SK-N-SH (cell line): ENCODE measurements at regions not wholly inside any gene's neighbourhood (a gene's known extent, or its start where the extent isn't known, plus 50 kb on each side); places are given as distances from the start of the nearest gene placed in this dataset.

Source experiments
- POLR2AphosphoS5 ChIP-seq: IDR thresholded peaks from 2 replicates; pipeline ENCODE4 v1.6.1; 2012; ENCODE audit warnings: low read depth, low read length
- TF ChIP-seq, protein P1 (sequence below): fragments of 200-600 bp; sonication (generic); IDR thresholded peaks from 2 replicates; pipeline ENCODE4 v1.6.1; 2017; ENCODE audit warnings: antibody characterized with exemption, mild to moderate bottlenecking, moderate library complexity

DNA sequence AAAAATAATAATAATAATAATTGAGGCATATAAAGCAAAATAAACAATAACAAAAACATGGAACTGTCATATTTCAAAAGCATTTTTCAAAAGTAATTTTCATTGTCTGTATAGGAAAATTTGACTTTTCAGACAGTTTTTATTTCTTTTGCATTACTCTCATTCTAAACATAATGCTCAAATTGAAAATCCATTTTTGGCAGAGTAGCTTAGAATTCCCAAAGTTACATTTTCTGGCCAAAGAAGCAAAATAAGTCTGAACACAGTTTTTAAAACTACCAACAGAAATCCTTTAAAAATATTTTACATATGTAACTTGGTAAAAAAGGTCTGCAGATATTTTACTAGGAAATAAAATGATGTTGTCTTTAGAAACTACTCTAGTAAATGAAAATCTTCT lies 535.4 kb downstream of the ANKRD7 start:
- TF ChIP-seq POLR2AphosphoS5 = no peak
- TF ChIP-seq, protein P1, sequence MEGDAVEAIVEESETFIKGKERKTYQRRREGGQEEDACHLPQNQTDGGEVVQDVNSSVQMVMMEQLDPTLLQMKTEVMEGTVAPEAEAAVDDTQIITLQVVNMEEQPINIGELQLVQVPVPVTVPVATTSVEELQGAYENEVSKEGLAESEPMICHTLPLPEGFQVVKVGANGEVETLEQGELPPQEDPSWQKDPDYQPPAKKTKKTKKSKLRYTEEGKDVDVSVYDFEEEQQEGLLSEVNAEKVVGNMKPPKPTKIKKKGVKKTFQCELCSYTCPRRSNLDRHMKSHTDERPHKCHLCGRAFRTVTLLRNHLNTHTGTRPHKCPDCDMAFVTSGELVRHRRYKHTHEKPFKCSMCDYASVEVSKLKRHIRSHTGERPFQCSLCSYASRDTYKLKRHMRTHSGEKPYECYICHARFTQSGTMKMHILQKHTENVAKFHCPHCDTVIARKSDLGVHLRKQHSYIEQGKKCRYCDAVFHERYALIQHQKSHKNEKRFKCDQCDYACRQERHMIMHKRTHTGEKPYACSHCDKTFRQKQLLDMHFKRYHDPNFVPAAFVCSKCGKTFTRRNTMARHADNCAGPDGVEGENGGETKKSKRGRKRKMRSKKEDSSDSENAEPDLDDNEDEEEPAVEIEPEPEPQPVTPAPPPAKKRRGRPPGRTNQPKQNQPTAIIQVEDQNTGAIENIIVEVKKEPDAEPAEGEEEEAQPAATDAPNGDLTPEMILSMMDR = no peak
